ENCODE measurements at regions not wholly inside any gene's neighbourhood (a gene's known extent, or its start where the extent isn't known, plus 50 kb on each side); places are given as distances from the start of the nearest gene placed in this dataset.
"Not testable (repeated sequence)": the region's sequence is repeated elsewhere in the genome, so short reads cannot be mapped to it uniquely, and the experiment has no call there.

GRCh38 chr5:118220556-118221195 lies 767.7 kb downstream of the DTWD2 start:
- ATAC-seq (no peak), DNase-seq (ENCODE audit: low spot score) (no peak)

- DNase-seq (ENCODE audit: low spot score) (no peak), ATAC-seq (no peak)
These were observed 776.7 kb downstream of the DTWD2 start for GRCh38 chr5:118211606-118212005.

- DNase-seq (ENCODE audit: low spot score) (no peak), ATAC-seq (no peak)
These were observed 780.3 kb downstream of the DTWD2 start for GRCh38 chr5:118208031-118208453.

GRCh38 chr5:118199801-118200200 lies 788.5 kb downstream of the DTWD2 start:
- DNase-seq (ENCODE audit: low spot score) (no peak), ATAC-seq (no peak)

GRCh38 chr5:118196229-118196628 lies 792.1 kb downstream of the DTWD2 start:
- ATAC-seq (no peak), DNase-seq (ENCODE audit: low spot score) (no peak)

- ATAC-seq (peak; percentile 100), DNase-seq (ENCODE audit: low spot score) (no peak)
These were observed 793.1 kb downstream of the DTWD2 start for GRCh38 chr5:118195211-118195610.

GRCh38 chr5:118193194-118193905 lies 795.0 kb downstream of the DTWD2 start:
- DNase-seq (ENCODE audit: low spot score) (no peak), ATAC-seq (no peak)

- DNase-seq (ENCODE audit: low spot score): no peak
- ATAC-seq: no peak
These were observed 803.3 kb downstream of the DTWD2 start for GRCh38 chr5:118185018-118185417.

GRCh38 chr5:118176146-118176545 lies 812.2 kb downstream of the DTWD2 start:
- no peak for DNase-seq (ENCODE audit: low spot score)
- ATAC-seq: no peak

- DNase-seq (ENCODE audit: low spot score) (no peak), ATAC-seq (no peak)
These were observed 813.7 kb downstream of the DTWD2 start for GRCh38 chr5:118174671-118175070.

GRCh38 chr5:118173340-118173739 lies 815.0 kb downstream of the DTWD2 start:
- no peak for ATAC-seq
- no peak for DNase-seq (ENCODE audit: low spot score)

GRCh38 chr5:118165619-118166018 lies 822.7 kb downstream of the DTWD2 start:
- ATAC-seq (no peak), DNase-seq (ENCODE audit: low spot score) (no peak)

GRCh38 chr5:118156181-118156580 lies 832.2 kb downstream of the DTWD2 start:
- DNase-seq (ENCODE audit: low spot score) (no peak), ATAC-seq (no peak)

GRCh38 chr5:118146824-118147223 lies 841.5 kb downstream of the DTWD2 start:
- ATAC-seq (no peak), DNase-seq (ENCODE audit: low spot score) (no peak)

GRCh38 chr5:118144540-118144939 lies 843.8 kb downstream of the DTWD2 start:
- ATAC-seq (no peak), DNase-seq (ENCODE audit: low spot score) (no peak)

GRCh38 chr5:118139361-118139760 lies 849.0 kb downstream of the DTWD2 start:
- DNase-seq (ENCODE audit: low spot score) (no peak), ATAC-seq (no peak)

GRCh38 chr5:118126159-118126558 lies 862.2 kb downstream of the DTWD2 start:
- DNase-seq (ENCODE audit: low spot score) (no peak), ATAC-seq (no peak)

- ATAC-seq (no peak), DNase-seq (ENCODE audit: low spot score) (no peak)
These were observed 862.7 kb downstream of the DTWD2 start for GRCh38 chr5:118125687-118126086.

- ATAC-seq (no peak), DNase-seq (ENCODE audit: low spot score) (no peak)
These were observed 867.1 kb downstream of the DTWD2 start for GRCh38 chr5:118121258-118121657.

GRCh38 chr5:118115791-118116190 lies 872.6 kb downstream of the DTWD2 start:
- ATAC-seq (no peak), DNase-seq (ENCODE audit: low spot score) (no peak)

- ATAC-seq (no peak), DNase-seq (ENCODE audit: low spot score) (no peak)
These were observed 876.4 kb downstream of the DTWD2 start for GRCh38 chr5:118111956-118112355.

- ATAC-seq; DNase-seq (ENCODE audit: low spot score): not testable (repeated sequence)
These were observed 881.1 kb downstream of the DTWD2 start for GRCh38 chr5:118107246-118107645.

GRCh38 chr5:118098716-118099115 lies 889.6 kb downstream of the DTWD2 start:
- DNase-seq (ENCODE audit: low spot score) (no peak), ATAC-seq (no peak)

Data from left lobe of liver (tissue), 2 donors.